GM19240 (cell line): ENCODE measurements at regions not wholly inside any gene's neighbourhood (a gene's known extent, or its start where the extent isn't known, plus 50 kb on each side); places are given as distances from the start of the nearest gene placed in this dataset.
A peak's percentile ranks its signal among the peaks of the same experiment; 100 is the strongest.

ENCODE experiments used
- DNase-seq: peaks from one replicate; pipeline ENCODE4 v3.0.0; 2011; ENCODE audit warnings: low spot score; ENCODE audit not compliant: insufficient read length

GRCh38 chr15:79186616-79187015 lies 95.9 kb upstream of the ANKRD34C start:
- DNase-seq = no peak

- no peak for DNase-seq
Observed at GRCh38 chr15:79185199-79185598, 94.6 kb upstream of the RASGRF1 start.

- DNase-seq = peak; percentile 67
Observed at GRCh38 chr15:79184465-79184892, 93.9 kb upstream of the RASGRF1 start.

- no peak for DNase-seq
Observed at GRCh38 chr15:79180318-79180717, 89.7 kb upstream of the RASGRF1 start.

- no peak for DNase-seq
Observed at GRCh38 chr15:79179597-79179996, 89.0 kb upstream of the RASGRF1 start.

- DNase-seq = no peak
Observed at GRCh38 chr15:79179108-79179561, 88.6 kb upstream of the RASGRF1 start.

- DNase-seq = no peak
Observed at GRCh38 chr15:79178594-79178993, 88.0 kb upstream of the RASGRF1 start.

- no peak for DNase-seq
Observed at GRCh38 chr15:79176151-79176550, 85.6 kb upstream of the RASGRF1 start.

GRCh38 chr15:79172801-79173460 lies 82.4 kb upstream of the RASGRF1 start:
- no peak for DNase-seq

GRCh38 chr15:79172032-79172481 lies 81.5 kb upstream of the RASGRF1 start:
- DNase-seq = no peak

- no peak for DNase-seq
Observed at GRCh38 chr15:79171320-79172031, 80.9 kb upstream of the RASGRF1 start.

GRCh38 chr15:79170256-79170664 lies 79.7 kb upstream of the RASGRF1 start:
- DNase-seq = no peak

GRCh38 chr15:79169526-79170133 lies 79.0 kb upstream of the RASGRF1 start:
- no peak for DNase-seq

- no peak for DNase-seq
Observed at GRCh38 chr15:79168922-79169456, 78.4 kb upstream of the RASGRF1 start.

- DNase-seq = no peak
Observed at GRCh38 chr15:79167776-79168175, 77.2 kb upstream of the RASGRF1 start.

GRCh38 chr15:79166311-79166955 lies 75.9 kb upstream of the RASGRF1 start:
- no peak for DNase-seq

- no peak for DNase-seq
Observed at GRCh38 chr15:79164465-79164864, 73.9 kb upstream of the RASGRF1 start.

GRCh38 chr15:79164043-79164442 lies 73.5 kb upstream of the RASGRF1 start:
- no peak for DNase-seq

GRCh38 chr15:79163395-79163794 lies 72.8 kb upstream of the RASGRF1 start:
- DNase-seq = no peak

- DNase-seq = no peak
Observed at GRCh38 chr15:79161837-79162508, 71.4 kb upstream of the RASGRF1 start.

GRCh38 chr15:79160211-79160610 lies 69.6 kb upstream of the RASGRF1 start:
- DNase-seq = no peak
